SHP77 (cell line): ENCODE measurements at regions not wholly inside any gene's neighbourhood (a gene's known extent, or its start where the extent isn't known, plus 50 kb on each side); places are given as distances from the start of the nearest gene placed in this dataset.
"Not testable (repeated sequence)": the region's sequence is repeated elsewhere in the genome, so short reads cannot be mapped to it uniquely, and the experiment has no call there.

Source experiments
- DNase-seq, 2 experiments: peaks; one replicate each; lab custom pipeline; 2025; lab: John Stamatoyannopoulos, UW

- no peak for DNase-seq
Observed at GRCh38 chr6:44742201-44742600, 354.7 kb downstream of the CDC5L start.

- DNase-seq = no peak
Observed at GRCh38 chr6:44742828-44743372, 355.4 kb downstream of the CDC5L start.

DNA sequence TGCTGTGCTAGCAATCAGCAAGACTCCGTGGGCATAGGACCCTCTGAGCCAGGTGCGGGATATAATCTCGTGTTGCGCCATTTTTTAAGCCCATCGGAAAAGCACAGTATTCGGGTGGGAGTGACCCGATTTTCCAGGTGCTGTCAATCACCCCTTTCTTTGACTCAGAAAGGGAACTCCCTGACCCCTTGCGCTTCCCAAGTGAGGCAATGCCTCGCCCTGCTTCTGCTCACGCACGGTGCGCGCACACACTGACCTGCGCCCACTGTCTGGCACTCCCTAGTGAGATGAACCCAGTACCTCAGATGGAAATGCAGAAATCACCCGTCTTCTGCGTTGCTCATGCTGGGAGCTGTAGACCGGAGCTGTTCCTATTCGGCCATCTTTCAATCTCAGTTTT, 372.6 kb downstream of the CDC5L start:
- DNase-seq = not testable (repeated sequence)

GRCh38 chr6:44761046-44761445, 373.5 kb downstream of the CDC5L start:
- no peak for DNase-seq

DNA sequence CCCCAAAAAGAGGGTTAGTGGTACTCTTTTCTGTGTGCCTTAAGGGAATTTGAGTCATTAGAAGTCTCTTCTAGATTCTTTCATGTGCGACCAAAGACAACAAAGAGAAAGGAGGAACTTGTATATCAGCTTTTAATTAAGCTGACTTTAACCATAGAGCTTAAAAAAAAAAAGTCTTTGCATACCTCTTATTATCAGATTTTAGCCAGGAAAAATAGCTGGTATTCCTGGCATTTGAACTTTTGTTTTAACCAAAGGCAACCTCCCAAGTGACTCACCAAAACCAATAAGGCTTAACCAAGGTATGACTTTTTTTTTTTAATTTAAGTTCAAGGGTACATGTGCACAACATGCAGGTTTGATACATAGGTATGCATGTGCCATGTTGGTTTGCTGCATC, 375.0 kb downstream of the CDC5L start:
- no peak for DNase-seq

- no peak for DNase-seq
Observed at GRCh38 chr6:44771647-44772415, 384.3 kb downstream of the CDC5L start.

- DNase-seq = no peak
Observed at GRCh38 chr6:44772838-44773237, 385.3 kb downstream of the CDC5L start.

DNA sequence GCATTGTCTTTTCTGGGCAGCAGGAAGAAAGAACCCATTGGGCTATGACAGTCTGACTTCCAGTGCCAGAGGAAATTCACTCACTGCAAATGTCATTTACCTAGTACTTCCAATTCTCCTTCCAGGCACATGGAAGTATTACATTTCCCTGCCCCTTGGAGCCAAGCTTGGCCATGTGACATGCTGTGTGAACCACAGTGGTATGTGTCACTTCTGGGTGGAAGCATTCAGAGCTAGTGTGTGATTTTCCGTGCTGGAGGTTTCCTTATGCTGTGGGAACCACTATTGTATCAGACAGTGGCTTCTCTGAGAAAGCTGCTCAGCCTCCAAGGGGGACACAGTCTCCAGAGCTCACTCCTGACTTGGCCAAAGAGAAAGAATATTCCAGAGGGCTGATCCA, 387.6 kb downstream of the CDC5L start:
- no peak for DNase-seq

GRCh38 chr6:44776344-44776743, 388.8 kb downstream of the CDC5L start:
- no peak for DNase-seq

DNA sequence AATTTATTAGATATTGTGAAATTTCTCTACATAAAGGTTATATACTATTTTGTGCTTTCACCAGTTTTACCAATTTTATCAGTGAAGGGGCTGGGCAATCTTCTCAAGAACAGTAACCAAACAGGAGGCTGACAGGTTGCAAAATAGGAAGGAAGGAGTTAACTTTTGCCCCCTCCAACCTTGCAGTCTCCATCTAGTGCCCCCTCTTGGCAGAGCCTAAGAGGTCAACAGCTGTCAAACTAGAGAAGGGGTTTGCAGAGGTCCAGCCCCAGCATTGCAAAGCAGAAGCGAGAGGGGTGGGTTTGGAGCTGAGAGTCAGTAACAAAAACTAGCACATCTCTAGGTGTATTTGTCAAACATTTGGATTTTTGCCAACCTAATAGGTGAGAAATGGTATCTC, 391.0 kb downstream of the CDC5L start:
- DNase-seq = no peak
